GM10266 (cell line): ENCODE measurements at regions not wholly inside any gene's neighbourhood (a gene's known extent, or its start where the extent isn't known, plus 50 kb on each side); places are given as distances from the start of the nearest gene placed in this dataset.
"Not testable (repeated sequence)": the region's sequence is repeated elsewhere in the genome, so short reads cannot be mapped to it uniquely, and the experiment has no call there.

ENCODE experiments used
- DNase-seq: peaks from one replicate; pipeline ENCODE4 v3.0.0; 2012; ENCODE audit errors: extremely low spot score
- TF ChIP-seq, protein P1 (sequence below): IDR thresholded peaks from 2 replicates; pipeline ENCODE4 v1.5.1; 2012; ENCODE audit warnings: mild to moderate bottlenecking, low read depth; ENCODE audit not compliant: control insufficient read depth, insufficient read depth; ENCODE audit errors: missing control alignments

GRCh38 chr15:62867844-62868243 is 174.7 kb upstream of the TPM1 start:
- TF ChIP-seq, protein P1, sequence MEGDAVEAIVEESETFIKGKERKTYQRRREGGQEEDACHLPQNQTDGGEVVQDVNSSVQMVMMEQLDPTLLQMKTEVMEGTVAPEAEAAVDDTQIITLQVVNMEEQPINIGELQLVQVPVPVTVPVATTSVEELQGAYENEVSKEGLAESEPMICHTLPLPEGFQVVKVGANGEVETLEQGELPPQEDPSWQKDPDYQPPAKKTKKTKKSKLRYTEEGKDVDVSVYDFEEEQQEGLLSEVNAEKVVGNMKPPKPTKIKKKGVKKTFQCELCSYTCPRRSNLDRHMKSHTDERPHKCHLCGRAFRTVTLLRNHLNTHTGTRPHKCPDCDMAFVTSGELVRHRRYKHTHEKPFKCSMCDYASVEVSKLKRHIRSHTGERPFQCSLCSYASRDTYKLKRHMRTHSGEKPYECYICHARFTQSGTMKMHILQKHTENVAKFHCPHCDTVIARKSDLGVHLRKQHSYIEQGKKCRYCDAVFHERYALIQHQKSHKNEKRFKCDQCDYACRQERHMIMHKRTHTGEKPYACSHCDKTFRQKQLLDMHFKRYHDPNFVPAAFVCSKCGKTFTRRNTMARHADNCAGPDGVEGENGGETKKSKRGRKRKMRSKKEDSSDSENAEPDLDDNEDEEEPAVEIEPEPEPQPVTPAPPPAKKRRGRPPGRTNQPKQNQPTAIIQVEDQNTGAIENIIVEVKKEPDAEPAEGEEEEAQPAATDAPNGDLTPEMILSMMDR = no peak
- DNase-seq = no peak

DNA sequence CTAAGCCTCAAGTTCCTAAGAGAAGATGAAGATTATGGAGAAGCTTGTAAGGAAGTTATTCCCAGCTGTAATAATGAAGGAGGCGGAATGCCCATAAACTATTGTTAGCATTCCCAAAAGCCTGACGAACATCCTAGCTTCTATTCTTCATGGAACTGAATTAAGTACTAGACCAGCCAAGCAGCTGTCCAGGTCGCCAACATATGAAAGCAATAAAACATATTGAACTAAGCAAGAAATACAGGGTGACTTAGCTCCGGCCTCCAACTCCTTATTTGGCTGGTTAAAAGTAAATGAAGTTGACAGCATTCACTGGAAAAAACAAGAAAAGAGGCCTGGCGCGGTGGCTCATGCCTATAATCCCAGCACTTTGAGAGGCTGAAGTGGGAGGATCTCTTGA is 174.0 kb upstream of the TPM1 start:
- DNase-seq = no peak
- TF ChIP-seq, protein P1 = no peak

DNA sequence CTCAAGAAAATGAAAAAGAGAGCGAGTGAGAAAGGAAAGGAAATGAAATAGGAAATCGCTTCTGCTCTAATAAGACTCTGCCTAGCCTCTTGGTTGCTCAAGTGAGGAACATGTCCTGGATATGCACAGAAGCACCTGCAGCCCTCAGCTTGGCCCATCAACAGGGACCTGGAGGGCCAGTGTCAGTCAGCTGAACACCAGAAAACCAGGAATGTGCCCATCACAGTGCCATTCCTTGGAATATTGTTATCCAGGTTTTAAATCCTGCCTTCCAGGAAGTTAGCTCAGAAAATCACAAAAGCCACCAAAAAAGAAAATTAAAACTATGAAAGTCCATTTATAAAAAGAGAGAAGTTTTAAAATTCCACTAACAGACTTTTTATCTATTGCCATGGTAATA is 173.4 kb upstream of the TPM1 start:
- DNase-seq = no peak
- TF ChIP-seq, protein P1 = no peak

- TF ChIP-seq, protein P1 = no peak
- DNase-seq = no peak
These were observed 172.3 kb upstream of the TPM1 start for GRCh38 chr15:62870216-62870615.

GRCh38 chr15:62870701-62871100 is 171.8 kb upstream of the TPM1 start:
- not testable (repeated sequence) for DNase-seq

- DNase-seq = no peak
- TF ChIP-seq, protein P1 = no peak
These were observed 169.3 kb upstream of the TPM1 start for GRCh38 chr15:62873203-62873602.

DNA sequence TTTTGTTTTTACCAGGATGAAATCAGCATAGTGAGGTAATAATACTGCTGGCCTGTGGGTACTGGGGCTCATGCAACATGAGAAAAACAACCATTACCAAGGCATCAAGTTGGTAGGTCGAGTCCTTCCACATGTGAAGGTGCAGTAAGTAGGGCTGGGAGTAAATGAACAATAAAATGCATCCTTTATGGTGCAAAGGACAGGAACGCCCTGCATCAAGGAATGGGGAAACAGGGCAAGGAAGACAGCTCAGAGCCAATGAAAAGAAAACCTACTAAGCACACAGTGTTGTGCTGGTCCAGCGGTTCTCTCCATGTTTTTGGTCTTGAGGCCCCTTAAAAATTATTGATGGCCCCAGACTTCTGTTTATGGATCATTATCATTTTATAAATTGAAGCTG is 168.5 kb upstream of the TPM1 start:
- TF ChIP-seq, protein P1 = no peak
- no peak for DNase-seq

GRCh38 chr15:62874959-62875625 is 167.5 kb upstream of the TPM1 start:
- TF ChIP-seq, protein P1 = no peak
- DNase-seq = no peak
